SH-SY5Y (cell line): ENCODE measurements at regions not wholly inside any gene's neighbourhood (a gene's known extent, or its start where the extent isn't known, plus 50 kb on each side); places are given as distances from the start of the nearest gene placed in this dataset.

ENCODE experiments used
- GATA2 ChIP-seq: IDR thresholded peaks from 2 replicates; pipeline ENCODE4 v1.6.1; 2011; ENCODE audit warnings: mild to moderate bottlenecking, low read depth, low read length
- GATA3 ChIP-seq: IDR thresholded peaks from 2 replicates; pipeline ENCODE4 v1.6.1; 2011; ENCODE audit warnings: low read depth, mild to moderate bottlenecking, low read length, moderate library complexity

GRCh38 chr11:19639603-19640105, 73.0 kb upstream of the NAV2 start:
- TF ChIP-seq GATA2 (no peak), GATA3 (no peak)

- TF ChIP-seq GATA2 (no peak), GATA3 (no peak)
Observed at GRCh38 chr11:19635332-19635731, 77.3 kb upstream of the NAV2 start.

- TF ChIP-seq GATA3 (no peak), GATA2 (no peak)
Observed at GRCh38 chr11:19633276-19633675, 79.4 kb upstream of the NAV2 start.

- no peak for TF ChIP-seq GATA3
- TF ChIP-seq GATA2, result no peak
Observed at GRCh38 chr11:19632499-19632834, 80.2 kb upstream of the NAV2 start.

GRCh38 chr11:19631712-19632498, 80.7 kb upstream of the NAV2 start:
- no peak for TF ChIP-seq GATA2
- no peak for TF ChIP-seq GATA3

GRCh38 chr11:19628018-19628417, 84.6 kb upstream of the NAV2 start:
- TF ChIP-seq GATA2 (no peak), GATA3 (no peak)

- TF ChIP-seq GATA3 (no peak), GATA2 (no peak)
Observed at GRCh38 chr11:19627566-19627965, 85.1 kb upstream of the NAV2 start.

- TF ChIP-seq GATA2 (no peak), GATA3 (no peak)
Observed at GRCh38 chr11:19625438-19625837, 87.2 kb upstream of the NAV2 start.

- no peak for TF ChIP-seq GATA3
- no peak for TF ChIP-seq GATA2
Observed at GRCh38 chr11:19617696-19618523, 94.7 kb upstream of the NAV2 start.

GRCh38 chr11:19615341-19616183, 97.1 kb upstream of the NAV2 start:
- TF ChIP-seq GATA3 (no peak), GATA2 (no peak)

GRCh38 chr11:19614370-19614940, 98.2 kb upstream of the NAV2 start:
- TF ChIP-seq GATA2 (no peak), GATA3 (no peak)

- TF ChIP-seq GATA2, result no peak
- TF ChIP-seq GATA3, result no peak
Observed at GRCh38 chr11:19607656-19608360, 104.8 kb upstream of the NAV2 start.
